PC-9 (cell line): ENCODE measurements at regions not wholly inside any gene's neighbourhood (a gene's known extent, or its start where the extent isn't known, plus 50 kb on each side); places are given as distances from the start of the nearest gene placed in this dataset.

Experiments
- CTCF ChIP-seq: fragments of 200-600 bp; sonication (generic); conservative IDR thresholded peaks from 2 replicates; pipeline ENCODE4 v1.6.1; 2017; ENCODE audit warnings: mixed run types, antibody characterized with exemption, mild to moderate bottlenecking, moderate library complexity
- EZH2 ChIP-seq: fragments of 200-600 bp; sonication (generic); IDR thresholded peaks from 2 replicates; pipeline ENCODE4 v1.8.0; 2017; ENCODE audit warnings: antibody characterized with exemption, low read depth

- TF ChIP-seq CTCF, result no peak
- TF ChIP-seq EZH2, result no peak
These were observed 337.6 kb upstream of the FAR2 start for GRCh38 chr12:28811457-28811856.
